Endodermal cell (in vitro differentiated cells): ENCODE measurements at regions not wholly inside any gene's neighbourhood (a gene's known extent, or its start where the extent isn't known, plus 50 kb on each side); places are given as distances from the start of the nearest gene placed in this dataset.
A peak's percentile ranks its signal among the peaks of the same experiment; 100 is the strongest.

Source experiments
- DNase-seq: peaks from one replicate; pipeline ENCODE4 v3.0.0-alpha.2; 2017
- H3K27ac ChIP-seq: 2 replicates; pipeline ENCODE4 v1.5.1; 2013; ENCODE audit warnings: mild to moderate bottlenecking, low read depth, low read length, moderate library complexity
- H3K27me3 ChIP-seq: 2 replicates; pipeline ENCODE4 v1.6.1; 2013; ENCODE audit warnings: mild to moderate bottlenecking, low read length, moderate library complexity; ENCODE audit not compliant: insufficient read depth, control insufficient read depth, poor library complexity, severe bottlenecking
- H3K36me3 ChIP-seq: 2 replicates; pipeline ENCODE4 v1.7.0; 2013; ENCODE audit warnings: mild to moderate bottlenecking, low read length, moderate library complexity; ENCODE audit not compliant: control insufficient read depth, insufficient read depth
- H3K4me1 ChIP-seq: one replicate; pipeline ENCODE4 v1.7.0; 2013; ENCODE audit warnings: low read length; ENCODE audit not compliant: control insufficient read depth, insufficient read depth
- H3K4me3 ChIP-seq: 2 replicates; pipeline ENCODE4 v1.5.1; 2013; ENCODE audit warnings: mild to moderate bottlenecking, low read length, moderate library complexity
- H3K9ac ChIP-seq: 2 replicates; pipeline ENCODE4 v1.6.1; 2013; ENCODE audit warnings: mild to moderate bottlenecking, low read length, moderate library complexity; ENCODE audit not compliant: poor library complexity, severe bottlenecking; ENCODE audit errors: extremely low read depth
- H3K9me3 ChIP-seq: 2 replicates; pipeline ENCODE4 v1.6.1; 2013; ENCODE audit warnings: mild to moderate bottlenecking, low read length, moderate library complexity; ENCODE audit not compliant: control insufficient read depth
- H3K27ac Mint-ChIP-seq: 2 replicates; pipeline ENCODE4 v1.8.0; 2020; ENCODE audit warnings: mixed read lengths
- H3K27me3 Mint-ChIP-seq: 2 replicates; pipeline ENCODE4 v1.8.0; 2021; ENCODE audit warnings: mild to moderate bottlenecking, mixed read lengths; ENCODE audit not compliant: insufficient read depth
- H3K36me3 Mint-ChIP-seq: 2 replicates; pipeline ENCODE4 v1.8.0; 2020; ENCODE audit warnings: low read depth, mixed read lengths
- H3K4me1 Mint-ChIP-seq: 2 replicates; pipeline ENCODE4 v1.8.0; 2020; ENCODE audit warnings: mixed read lengths
- H3K4me3 Mint-ChIP-seq: 2 replicates; pipeline ENCODE4 v1.8.0; 2020; ENCODE audit warnings: mild to moderate bottlenecking, moderate library complexity, mixed read lengths
- H3K9me3 Mint-ChIP-seq: 2 replicates; pipeline ENCODE4 v1.8.0; 2020; ENCODE audit warnings: mild to moderate bottlenecking, mixed read lengths
- WGBS, 2 experiments: methylation state at CpG; one replicate each; pipeline versions ENCODE4 v1.1.5 to v1.1.7; 2013; ENCODE audit warnings: missing lambda C conversion rate in 2 of 2, mixed read lengths in 1 of 2; ENCODE audit not compliant: insufficient coverage in 1 of 2, insufficient read length in 1 of 2; 5-methylcytosine and 5-hydroxymethylcytosine counted together
- TF ChIP-seq, protein P1 (sequence below): fragments of 200-600 bp; sonication (generic); conservative IDR thresholded peaks from 2 replicates; pipeline ENCODE4 v1.5.0; 2021; ENCODE audit warnings: antibody characterized with exemption, mild to moderate bottlenecking

DNA sequence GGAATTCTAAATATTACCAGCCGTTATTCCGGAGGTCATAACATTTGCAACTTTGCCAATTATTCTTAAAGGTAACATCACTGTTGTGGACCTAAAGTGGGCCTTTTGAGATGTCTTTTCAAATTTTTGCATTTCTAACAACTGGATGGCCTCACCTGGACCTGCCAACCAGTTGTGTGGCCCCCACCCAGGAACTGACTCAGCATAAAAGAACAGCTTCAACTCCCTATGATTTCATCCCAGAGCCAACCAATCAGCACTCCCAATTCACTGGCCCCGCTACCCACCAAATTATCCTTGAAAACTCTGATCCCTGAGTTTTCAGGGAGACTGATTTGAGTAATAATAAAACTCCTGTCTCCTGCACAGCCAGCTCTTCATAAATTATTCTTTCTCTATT is 489.7 kb upstream of the LMCD1 start:
- no peak for DNase-seq
- no peaks in the 10 kb centered on the region for H3K36me3 ChIP-seq
- Mint-ChIP-seq H3K4me1 (peaks cover 42% of the 10 kb centered on the region), H3K27ac (peak overlapping the region; percentile 30), H3K9me3 (peaks cover 21% of the 10 kb centered on the region), H3K36me3 (peaks cover under 1% of the 10 kb centered on the region), H3K27me3 (peaks cover 2% of the 10 kb centered on the region), H3K4me3 (no peak overlapping the region)
- no peaks in the 10 kb centered on the region for H3K27me3 ChIP-seq
- TF ChIP-seq, protein P1, sequence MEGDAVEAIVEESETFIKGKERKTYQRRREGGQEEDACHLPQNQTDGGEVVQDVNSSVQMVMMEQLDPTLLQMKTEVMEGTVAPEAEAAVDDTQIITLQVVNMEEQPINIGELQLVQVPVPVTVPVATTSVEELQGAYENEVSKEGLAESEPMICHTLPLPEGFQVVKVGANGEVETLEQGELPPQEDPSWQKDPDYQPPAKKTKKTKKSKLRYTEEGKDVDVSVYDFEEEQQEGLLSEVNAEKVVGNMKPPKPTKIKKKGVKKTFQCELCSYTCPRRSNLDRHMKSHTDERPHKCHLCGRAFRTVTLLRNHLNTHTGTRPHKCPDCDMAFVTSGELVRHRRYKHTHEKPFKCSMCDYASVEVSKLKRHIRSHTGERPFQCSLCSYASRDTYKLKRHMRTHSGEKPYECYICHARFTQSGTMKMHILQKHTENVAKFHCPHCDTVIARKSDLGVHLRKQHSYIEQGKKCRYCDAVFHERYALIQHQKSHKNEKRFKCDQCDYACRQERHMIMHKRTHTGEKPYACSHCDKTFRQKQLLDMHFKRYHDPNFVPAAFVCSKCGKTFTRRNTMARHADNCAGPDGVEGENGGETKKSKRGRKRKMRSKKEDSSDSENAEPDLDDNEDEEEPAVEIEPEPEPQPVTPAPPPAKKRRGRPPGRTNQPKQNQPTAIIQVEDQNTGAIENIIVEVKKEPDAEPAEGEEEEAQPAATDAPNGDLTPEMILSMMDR = no peak
- WGBS, 2 experiments = 97 to 100% methylated on average over 2 to 3 of the region's 3 CpGs
- peaks cover 20% of the 10 kb centered on the region for H3K4me1 ChIP-seq
- H3K9me3 ChIP-seq = peaks cover 29% of the 10 kb centered on the region
- H3K27ac ChIP-seq = no peak overlapping the region
- H3K4me3 ChIP-seq = peak overlapping the region; percentile 20
- no peak overlapping the region for H3K9ac ChIP-seq

DNA sequence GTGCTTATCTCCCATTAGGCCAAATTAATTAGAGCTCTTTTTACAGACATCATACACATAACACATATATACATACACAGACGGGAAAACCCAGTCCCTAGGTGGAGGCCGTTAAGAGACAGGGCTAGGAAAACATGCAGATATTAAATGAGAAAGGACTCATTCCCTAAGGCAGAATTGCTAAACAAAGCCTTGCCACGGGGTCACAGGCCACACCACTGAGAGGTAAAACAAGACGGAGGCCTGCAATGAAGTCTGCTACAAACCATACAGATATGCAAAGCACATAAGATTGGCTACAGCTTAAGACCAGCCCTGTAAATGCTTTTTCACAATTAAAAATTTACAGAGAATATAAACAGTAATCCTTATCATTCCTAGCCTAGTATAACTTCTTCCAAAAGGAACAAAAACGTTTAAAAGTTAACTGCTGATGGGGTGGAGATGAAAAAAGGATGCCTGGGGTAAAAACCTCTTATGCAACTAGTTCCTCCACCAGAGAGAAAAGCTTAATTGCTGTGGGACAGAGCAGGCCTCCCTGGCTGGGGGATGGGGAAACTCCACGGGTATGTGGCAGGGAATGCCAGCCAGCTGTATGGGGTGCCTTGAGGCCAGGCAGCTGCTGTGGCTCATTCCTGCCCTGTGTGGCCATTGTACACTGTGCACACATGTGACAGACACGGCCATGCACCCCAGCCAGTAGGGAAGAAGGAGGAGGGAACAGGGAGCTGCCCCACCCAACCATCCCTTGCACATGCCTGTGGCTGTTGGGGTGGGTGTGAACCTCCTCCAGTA is 481.4 kb upstream of the LMCD1 start:
- 87 to 90% methylated on average over 4 to 7 of the region's 7 CpGs for WGBS, 2 experiments
- H3K27ac ChIP-seq = no peak overlapping the region
- no peak overlapping the region for H3K27ac Mint-ChIP-seq
- H3K4me1 Mint-ChIP-seq = no peaks in the 10 kb centered on the region
- peaks cover 11% of the 10 kb centered on the region for H3K36me3 Mint-ChIP-seq
- TF ChIP-seq, protein P1 = no peak
- no peaks in the 10 kb centered on the region for H3K27me3 ChIP-seq
- H3K4me3 ChIP-seq = peak overlapping the region; percentile 36
- H3K4me1 ChIP-seq = no peaks in the 10 kb centered on the region
- no peaks in the 10 kb centered on the region for H3K36me3 ChIP-seq
- no peak overlapping the region for H3K9ac ChIP-seq
- DNase-seq = no peak
- no peak overlapping the region for H3K4me3 Mint-ChIP-seq
- peaks cover 58% of the 10 kb centered on the region for H3K9me3 ChIP-seq
- peaks cover 54% of the 10 kb centered on the region for H3K9me3 Mint-ChIP-seq
- peaks cover 2% of the 10 kb centered on the region for H3K27me3 Mint-ChIP-seq

DNA sequence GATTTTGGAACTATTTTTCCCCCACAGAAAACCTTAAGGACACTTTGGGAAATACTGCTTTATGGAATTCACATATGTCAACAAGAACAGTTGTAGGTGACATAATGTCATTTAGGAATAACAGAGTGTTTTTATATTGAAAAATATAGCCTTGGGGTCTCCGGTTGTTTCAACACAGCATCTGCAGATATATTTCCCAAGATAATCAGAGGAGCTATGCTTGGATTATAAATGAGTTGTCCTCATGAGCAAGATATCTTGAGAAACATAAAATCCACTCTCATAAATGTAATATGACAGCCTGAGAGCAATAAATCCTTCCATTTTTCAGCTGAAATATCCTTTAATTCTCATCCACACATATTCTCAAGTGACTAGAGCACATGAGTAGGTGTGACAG is 473.7 kb upstream of the LMCD1 start:
- peaks cover 4% of the 10 kb centered on the region for H3K36me3 Mint-ChIP-seq
- TF ChIP-seq, protein P1 = no peak
- no peaks in the 10 kb centered on the region for H3K27me3 Mint-ChIP-seq
- Histone ChIP-seq H3K4me3 (no peak overlapping the region), H3K27me3 (no peaks in the 10 kb centered on the region), H3K9me3 (peaks cover 21% of the 10 kb centered on the region), H3K4me1 (no peaks in the 10 kb centered on the region), H3K27ac (no peak overlapping the region), H3K36me3 (no peaks in the 10 kb centered on the region), H3K9ac (no peak overlapping the region)
- 100% methylated on average over 1 of the region's 1 CpG; no CpG with 5 or more reads in 1 of the 2 experiments for WGBS, 2 experiments
- peaks cover 24% of the 10 kb centered on the region for H3K9me3 Mint-ChIP-seq
- no peak overlapping the region for H3K4me3 Mint-ChIP-seq
- no peaks in the 10 kb centered on the region for H3K4me1 Mint-ChIP-seq
- no peak overlapping the region for H3K27ac Mint-ChIP-seq
- no peak for DNase-seq
